ENCODE measurements at regions not wholly inside any gene's neighbourhood (a gene's known extent, or its start where the extent isn't known, plus 50 kb on each side); places are given as distances from the start of the nearest gene placed in this dataset.

- peaks cover 5% of the 10 kb centered on the region for H3K27me3 Mint-ChIP-seq (ENCODE audit: low read depth)
- peaks cover 11% of the 10 kb centered on the region for H3K4me1 Mint-ChIP-seq
- TF ChIP-seq, protein P1, sequence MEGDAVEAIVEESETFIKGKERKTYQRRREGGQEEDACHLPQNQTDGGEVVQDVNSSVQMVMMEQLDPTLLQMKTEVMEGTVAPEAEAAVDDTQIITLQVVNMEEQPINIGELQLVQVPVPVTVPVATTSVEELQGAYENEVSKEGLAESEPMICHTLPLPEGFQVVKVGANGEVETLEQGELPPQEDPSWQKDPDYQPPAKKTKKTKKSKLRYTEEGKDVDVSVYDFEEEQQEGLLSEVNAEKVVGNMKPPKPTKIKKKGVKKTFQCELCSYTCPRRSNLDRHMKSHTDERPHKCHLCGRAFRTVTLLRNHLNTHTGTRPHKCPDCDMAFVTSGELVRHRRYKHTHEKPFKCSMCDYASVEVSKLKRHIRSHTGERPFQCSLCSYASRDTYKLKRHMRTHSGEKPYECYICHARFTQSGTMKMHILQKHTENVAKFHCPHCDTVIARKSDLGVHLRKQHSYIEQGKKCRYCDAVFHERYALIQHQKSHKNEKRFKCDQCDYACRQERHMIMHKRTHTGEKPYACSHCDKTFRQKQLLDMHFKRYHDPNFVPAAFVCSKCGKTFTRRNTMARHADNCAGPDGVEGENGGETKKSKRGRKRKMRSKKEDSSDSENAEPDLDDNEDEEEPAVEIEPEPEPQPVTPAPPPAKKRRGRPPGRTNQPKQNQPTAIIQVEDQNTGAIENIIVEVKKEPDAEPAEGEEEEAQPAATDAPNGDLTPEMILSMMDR (IDR thresholded peaks at IDR 0.05; ENCODE audit: unreplicated experiment in 3 of 3) = no peak
- no peak overlapping the region for H3K4me3 Mint-ChIP-seq
- no peak overlapping the region for H3K27ac Mint-ChIP-seq
- H3K9me3 Mint-ChIP-seq = no peaks in the 10 kb centered on the region
- no peaks in the 10 kb centered on the region for H3K36me3 Mint-ChIP-seq (ENCODE audit: low read depth)
Observed at GRCh38 chr1:106954661-106955229, 101.7 kb upstream of the PRMT6 start.

GRCh38 chr1:106956721-106957120 lies 99.8 kb upstream of the PRMT6 start:
- Mint-ChIP-seq H3K9me3 (no peaks in the 10 kb centered on the region), H3K36me3 (ENCODE audit: low read depth) (no peaks in the 10 kb centered on the region), H3K4me1 (peaks cover 11% of the 10 kb centered on the region), H3K4me3 (no peak overlapping the region), H3K27ac (peak overlapping the region; percentile 41 to 58 (median 50)), H3K27me3 (ENCODE audit: low read depth) (peaks cover 5% of the 10 kb centered on the region)
- TF ChIP-seq, protein P1 (IDR thresholded peaks at IDR 0.05; ENCODE audit: unreplicated experiment in 3 of 3) = no peak

DNA sequence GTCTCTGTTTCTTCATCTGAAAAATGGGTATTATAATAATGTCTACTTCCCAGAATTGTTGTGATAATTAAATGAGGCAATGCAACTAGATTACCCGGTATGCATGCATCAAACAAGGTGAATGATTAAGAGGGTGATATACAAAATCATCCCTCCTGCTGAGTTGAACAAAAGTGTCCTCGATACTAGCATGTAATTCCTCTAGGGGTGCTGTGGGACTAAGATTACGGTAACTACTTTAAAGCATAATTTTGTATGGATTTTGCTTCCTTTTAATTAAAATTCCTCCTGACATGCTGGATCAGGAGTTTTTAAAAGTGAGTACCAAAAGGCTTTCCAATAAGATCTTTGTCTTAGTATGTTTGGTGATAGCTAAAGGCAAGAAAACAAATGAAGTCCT lies 98.7 kb upstream of the PRMT6 start:
- TF ChIP-seq, protein P1 (IDR thresholded peaks at IDR 0.05; ENCODE audit: unreplicated experiment in 3 of 3) = no peak
- H3K27ac Mint-ChIP-seq = no peak overlapping the region
- H3K27me3 Mint-ChIP-seq (ENCODE audit: low read depth) = peaks cover 3% of the 10 kb centered on the region
- no peaks in the 10 kb centered on the region for H3K36me3 Mint-ChIP-seq (ENCODE audit: low read depth)
- peaks cover 11% of the 10 kb centered on the region for H3K4me1 Mint-ChIP-seq
- no peaks in the 10 kb centered on the region for H3K9me3 Mint-ChIP-seq
- H3K4me3 Mint-ChIP-seq = no peak overlapping the region

DNA sequence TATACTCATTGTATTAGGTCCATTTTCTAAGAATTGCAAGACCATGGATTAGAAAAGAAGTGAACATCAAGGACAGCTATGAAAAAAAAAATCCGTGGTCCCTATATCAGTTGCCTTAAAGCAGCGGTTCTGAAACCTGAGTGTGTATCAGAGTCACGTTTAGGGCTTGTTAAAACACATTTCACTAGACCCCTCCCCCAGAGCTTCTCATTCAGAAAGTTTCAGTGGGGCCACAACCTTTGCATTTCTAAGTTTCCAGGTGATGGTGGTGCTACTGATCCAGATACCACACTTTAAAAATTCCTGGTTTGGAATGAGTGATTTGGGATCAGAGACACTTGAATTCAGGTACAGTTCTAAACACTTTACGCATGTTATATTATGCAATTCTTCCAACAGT lies 96.1 kb upstream of the PRMT6 start:
- Mint-ChIP-seq H3K4me3 (no peak overlapping the region), H3K36me3 (ENCODE audit: low read depth) (no peaks in the 10 kb centered on the region), H3K9me3 (no peaks in the 10 kb centered on the region), H3K27ac (no peak overlapping the region), H3K4me1 (peaks cover 11% of the 10 kb centered on the region), H3K27me3 (ENCODE audit: low read depth) (no peaks in the 10 kb centered on the region)
- TF ChIP-seq, protein P1 (IDR thresholded peaks at IDR 0.05; ENCODE audit: unreplicated experiment in 3 of 3) = no peak

- H3K36me3 Mint-ChIP-seq (ENCODE audit: low read depth) = no peaks in the 10 kb centered on the region
- TF ChIP-seq, protein P1 (IDR thresholded peaks at IDR 0.05; ENCODE audit: unreplicated experiment in 3 of 3) = no peak
- no peak overlapping the region for H3K4me3 Mint-ChIP-seq
- no peaks in the 10 kb centered on the region for H3K27me3 Mint-ChIP-seq (ENCODE audit: low read depth)
- no peaks in the 10 kb centered on the region for H3K9me3 Mint-ChIP-seq
- no peak overlapping the region for H3K27ac Mint-ChIP-seq
- H3K4me1 Mint-ChIP-seq = peaks cover 5% of the 10 kb centered on the region
Observed at GRCh38 chr1:106961646-106962045, 94.8 kb upstream of the PRMT6 start.

DNA sequence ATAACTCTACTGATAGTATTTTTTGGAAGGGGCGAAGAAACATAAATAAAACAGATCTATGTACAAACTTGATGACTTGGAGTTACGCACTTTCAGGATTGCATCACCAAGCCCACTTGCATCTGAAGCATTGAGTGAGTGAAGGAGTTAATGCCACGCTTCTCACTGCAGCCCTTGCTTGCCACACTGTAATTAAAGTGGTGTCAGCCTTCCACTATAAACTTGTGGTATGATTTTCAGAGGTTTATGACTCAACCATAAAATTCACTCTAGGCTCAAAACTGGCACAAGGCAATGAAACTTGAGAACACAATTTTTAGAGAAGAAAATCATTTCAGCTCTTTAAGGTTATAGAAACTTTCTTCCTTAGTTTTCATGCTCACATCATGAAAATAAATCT lies 93.9 kb upstream of the PRMT6 start:
- Mint-ChIP-seq H3K36me3 (ENCODE audit: low read depth) (no peaks in the 10 kb centered on the region), H3K9me3 (no peaks in the 10 kb centered on the region), H3K27me3 (ENCODE audit: low read depth) (no peaks in the 10 kb centered on the region), H3K4me3 (no peak overlapping the region), H3K4me1 (no peaks in the 10 kb centered on the region), H3K27ac (no peak overlapping the region)
- TF ChIP-seq, protein P1 (IDR thresholded peaks at IDR 0.05; ENCODE audit: unreplicated experiment in 3 of 3) = no peak
